Activated T-helper 1 cell treated with Interleukin-2 at 50 U/mL for 16 hours (primary cell): ENCODE measurements at regions not wholly inside any gene's neighbourhood (a gene's known extent, or its start where the extent isn't known, plus 50 kb on each side); places are given as distances from the start of the nearest gene placed in this dataset.

Source experiments
- DNase-seq: peaks from one replicate; pipeline ENCODE4 v3.0.0-alpha.2; 2020; ENCODE audit warnings: low read depth

- no peak for DNase-seq
Observed at GRCh38 chr4:13047591-13047990, 436.5 kb downstream of the RAB28 start.

- no peak for DNase-seq
Observed at GRCh38 chr4:13036841-13037240, 447.3 kb downstream of the RAB28 start.

- DNase-seq, result no peak
Observed at GRCh38 chr4:13032936-13033335, 451.2 kb downstream of the RAB28 start.

GRCh38 chr4:13024147-13025105 is 459.7 kb downstream of the RAB28 start:
- no peak for DNase-seq

GRCh38 chr4:13007802-13008470 is 476.2 kb downstream of the RAB28 start:
- no peak for DNase-seq

- no peak for DNase-seq
Observed at GRCh38 chr4:12993923-12994322, 490.2 kb downstream of the RAB28 start.

- no peak for DNase-seq
Observed at GRCh38 chr4:12987284-12987683, 496.9 kb downstream of the RAB28 start.

- no peak for DNase-seq
Observed at GRCh38 chr4:12979797-12980196, 504.3 kb downstream of the RAB28 start.

GRCh38 chr4:12978310-12978709 is 505.8 kb downstream of the RAB28 start:
- no peak for DNase-seq

GRCh38 chr4:12975511-12975910 is 508.6 kb downstream of the RAB28 start:
- DNase-seq, result no peak

- no peak for DNase-seq
Observed at GRCh38 chr4:12973522-12973921, 510.6 kb downstream of the RAB28 start.

GRCh38 chr4:12968345-12968744 is 515.8 kb downstream of the RAB28 start:
- no peak for DNase-seq

- DNase-seq, result no peak
Observed at GRCh38 chr4:12966726-12967125, 517.4 kb downstream of the RAB28 start.

GRCh38 chr4:12965334-12965733 is 518.8 kb downstream of the RAB28 start:
- no peak for DNase-seq

- DNase-seq, result no peak
Observed at GRCh38 chr4:12963912-12964311, 520.2 kb downstream of the RAB28 start.

GRCh38 chr4:12963291-12963690 is 520.8 kb downstream of the RAB28 start:
- no peak for DNase-seq

GRCh38 chr4:12961713-12962112 is 522.4 kb downstream of the RAB28 start:
- DNase-seq, result no peak

GRCh38 chr4:12958436-12958835 is 525.7 kb downstream of the RAB28 start:
- no peak for DNase-seq

GRCh38 chr4:12957108-12957507 is 527.0 kb downstream of the RAB28 start:
- DNase-seq, result no peak

GRCh38 chr4:12956026-12956425 is 528.1 kb downstream of the RAB28 start:
- DNase-seq, result no peak

- DNase-seq, result no peak
Observed at GRCh38 chr4:12949719-12950490, 534.2 kb downstream of the RAB28 start.

- no peak for DNase-seq
Observed at GRCh38 chr4:12943069-12943468, 541.1 kb downstream of the RAB28 start.
